HG02884 (cell line): ENCODE measurements at regions not wholly inside any gene's neighbourhood (a gene's known extent, or its start where the extent isn't known, plus 50 kb on each side); places are given as distances from the start of the nearest gene placed in this dataset.
A peak's percentile ranks its signal among the peaks of the same experiment; 100 is the strongest.
"Not testable (repeated sequence)": the region's sequence is repeated elsewhere in the genome, so short reads cannot be mapped to it uniquely, and the experiment has no call there.

Experiments
- ATAC-seq: cut with Tn5 transposase; IDR thresholded peaks from one replicate; pipeline ENCODE4 v1.9.1; 2021; ENCODE audit warnings: mild to moderate bottlenecking, moderate library complexity; ENCODE audit not compliant: unreplicated experiment

- no peak for ATAC-seq
Measured at GRCh38 chr5:158606233-158606632, 493.5 kb downstream of the EBF1 start.

- no peak for ATAC-seq
Measured at GRCh38 chr5:158602981-158603380, 496.7 kb downstream of the EBF1 start.

- ATAC-seq = no peak
Measured at GRCh38 chr5:158601118-158601517, 498.6 kb downstream of the EBF1 start.

GRCh38 chr5:158600679-158601078 is 499.0 kb downstream of the EBF1 start:
- ATAC-seq = no peak

- ATAC-seq = no peak
Measured at GRCh38 chr5:158599157-158599556, 500.6 kb downstream of the EBF1 start.

GRCh38 chr5:158594595-158595242 is 505.0 kb downstream of the EBF1 start:
- ATAC-seq = no peak

- no peak for ATAC-seq
Measured at GRCh38 chr5:158593925-158594324, 505.8 kb downstream of the EBF1 start.

GRCh38 chr5:158591301-158591863 is 508.3 kb downstream of the EBF1 start:
- ATAC-seq = no peak

GRCh38 chr5:158590746-158591300 is 508.9 kb downstream of the EBF1 start:
- no peak for ATAC-seq

GRCh38 chr5:158589939-158590338 is 509.8 kb downstream of the EBF1 start:
- ATAC-seq = no peak

- ATAC-seq = no peak
Measured at GRCh38 chr5:158588617-158589016, 511.1 kb downstream of the EBF1 start.

- no peak for ATAC-seq
Measured at GRCh38 chr5:158586054-158586453, 513.7 kb downstream of the EBF1 start.

GRCh38 chr5:158582669-158583068 is 517.0 kb downstream of the EBF1 start:
- ATAC-seq = not testable (repeated sequence)

GRCh38 chr5:158573829-158574228 is 525.9 kb downstream of the EBF1 start:
- no peak for ATAC-seq

GRCh38 chr5:158570502-158570901 is 529.2 kb downstream of the EBF1 start:
- no peak for ATAC-seq

- no peak for ATAC-seq
Measured at GRCh38 chr5:158569534-158569933, 530.2 kb downstream of the EBF1 start.

GRCh38 chr5:158565017-158565789 is 534.5 kb downstream of the EBF1 start:
- no peak for ATAC-seq

GRCh38 chr5:158563760-158564390 is 535.8 kb downstream of the EBF1 start:
- no peak for ATAC-seq

- no peak for ATAC-seq
Measured at GRCh38 chr5:158561562-158562190, 538.0 kb downstream of the EBF1 start.

GRCh38 chr5:158560170-158560569 is 539.5 kb downstream of the EBF1 start:
- ATAC-seq = peak; percentile 91

- ATAC-seq = peak; percentile 40
Measured at GRCh38 chr5:158559643-158560042, 540.1 kb downstream of the EBF1 start.
